Pancreas (tissue), 10 donors: ENCODE measurements at regions not wholly inside any gene's neighbourhood (a gene's known extent, or its start where the extent isn't known, plus 50 kb on each side); places are given as distances from the start of the nearest gene placed in this dataset.
A peak's percentile ranks its signal among the peaks of the same experiment; 100 is the strongest.
"Not testable (repeated sequence)": the region's sequence is repeated elsewhere in the genome, so short reads cannot be mapped to it uniquely, and the experiment has no call there.

Experiments
- ATAC-seq, 4 donors: fragments of 200-7000 bp; cut with Tn5 transposase; one replicate each; pipeline versions ENCODE4 v1.8.0 to v1.9.1; 2020; ENCODE audit warnings: mild to moderate bottlenecking in 4 of 4, moderate library complexity in 4 of 4
- DNase-seq, 6 donors: peaks; one replicate each; pipeline ENCODE4 v3.0.0-alpha.2; 2020
- FAIRE-seq: peaks from 2 replicates; lab custom pipeline; 2012; peaks lifted over from hg19 to GRCh38; lab: Jason Lieb, UNC
- H3K27ac ChIP-seq, 4 donors: fragments of 200-600 bp; sonication (generic); 1 replicate in 3 of 4; 2 replicates in 1 of 4; pipeline versions ENCODE4 v1.5.0 to v1.8.0; 2020
- H3K27me3 ChIP-seq, 4 donors: fragments of 200-600 bp; one replicate each; pipeline ENCODE4 v1.8.0; 2021
- H3K36me3 ChIP-seq, 3 donors: fragments of 200-600 bp; sonication (generic) in 1 of 3; one replicate each; pipeline versions ENCODE4 v1.5.0 to v1.8.0; 2020 to 2021
- H3K4me1 ChIP-seq, 3 donors: fragments of 200-600 bp; one replicate each; pipeline ENCODE4 v1.8.0; 2021
- H3K4me3 ChIP-seq, 4 donors: fragments of 200-600 bp; sonication (generic) in 2 of 4; one replicate each; pipeline versions ENCODE4 v1.5.0 to v1.8.0; 2020 to 2021
- H3K9me3 ChIP-seq, 4 donors: fragments of 200-600 bp; one replicate each; pipeline ENCODE4 v1.8.0; 2021
- WGBS, 2 donors: extraction: QIAGEN DNeasy Blood & Tissue Kit; methylation state at CpG; one replicate each; pipeline ENCODE4 v1.1.7; 2013; 5-methylcytosine and 5-hydroxymethylcytosine counted together
- intact Hi-C, 3 donors: fragments of 100-400 bp; cut with DNase I; formaldehyde crosslinking; loops; one replicate each; pipeline versions ENCODE4 v1.11.1 to v1.14.2; 2022
- TF ChIP-seq, protein P1 (sequence below), 4 donors: fragments of 200-600 bp; sonication (generic) in 3 of 4; IDR thresholded peaks; one replicate each; pipeline versions ENCODE4 v1.5.0 to v1.8.0; 2021; ENCODE audit warnings: antibody characterized with exemption in 4 of 4
- donor health status: healthy with polysubstance abuse.
- donor health status: DM: no; HTN: no; CAD: no; lungs with moderate emphysema.
- donor health status: DM: no; HTN: no; CAD: no.
- donor health status: control.
- donor health status: control.
- donor health status: Bipolar disorder and iron deficiency.
- donor health status: DM: yes; HTN: yes; CAD: no.
- donor health status: DM: no; HTN: no; CAD: no.
- donor health status: DM: no; HTN: no; CAD: no.
- donor health status: DM: yes; HTN: yes; CAD: no.

DNA sequence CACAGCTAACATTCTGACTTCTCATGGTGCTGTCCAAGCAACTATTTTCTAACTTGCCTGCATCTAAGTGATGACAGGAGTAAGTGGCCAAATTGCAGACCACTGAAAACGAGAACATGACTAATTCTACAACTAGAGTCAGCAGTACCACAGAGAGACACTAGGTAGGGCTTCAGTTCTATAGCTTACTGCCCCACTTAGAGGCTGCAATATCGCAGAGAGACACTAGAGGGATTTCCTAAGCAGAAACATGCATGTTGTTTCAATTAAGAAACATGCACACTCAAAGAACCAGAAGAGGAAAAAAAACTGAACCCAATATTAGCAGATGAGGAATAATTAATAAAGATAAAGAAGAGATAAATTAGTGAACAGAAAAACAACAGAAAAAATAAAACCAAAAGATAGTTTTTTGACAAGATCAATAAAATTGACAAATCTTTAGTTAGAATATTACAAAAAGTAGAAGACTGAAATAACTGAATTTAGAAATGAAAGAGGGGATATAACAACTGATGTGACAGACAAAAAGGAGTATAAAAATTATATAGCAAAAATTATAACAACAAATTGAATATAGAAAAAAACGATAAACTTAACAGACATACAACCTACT lies 100.8 kb downstream of the SPIN4 start:
- H3K27ac ChIP-seq: no peak overlapping the region
- no peak overlapping the region for H3K4me3 ChIP-seq
- H3K9me3 ChIP-seq: no peaks in the 10 kb centered on the region
- FAIRE-seq (no peak), ATAC-seq (peak; percentile 71 to 98 (median 96)), DNase-seq (peak in 3 of 6 donors; percentile 20 to 71 (median 34))
- no peaks in the 10 kb centered on the region for H3K4me1 ChIP-seq
- 28 to 32% methylated on average over 3 of the region's 3 CpGs for WGBS, 2 donors
- TF ChIP-seq, protein P1, sequence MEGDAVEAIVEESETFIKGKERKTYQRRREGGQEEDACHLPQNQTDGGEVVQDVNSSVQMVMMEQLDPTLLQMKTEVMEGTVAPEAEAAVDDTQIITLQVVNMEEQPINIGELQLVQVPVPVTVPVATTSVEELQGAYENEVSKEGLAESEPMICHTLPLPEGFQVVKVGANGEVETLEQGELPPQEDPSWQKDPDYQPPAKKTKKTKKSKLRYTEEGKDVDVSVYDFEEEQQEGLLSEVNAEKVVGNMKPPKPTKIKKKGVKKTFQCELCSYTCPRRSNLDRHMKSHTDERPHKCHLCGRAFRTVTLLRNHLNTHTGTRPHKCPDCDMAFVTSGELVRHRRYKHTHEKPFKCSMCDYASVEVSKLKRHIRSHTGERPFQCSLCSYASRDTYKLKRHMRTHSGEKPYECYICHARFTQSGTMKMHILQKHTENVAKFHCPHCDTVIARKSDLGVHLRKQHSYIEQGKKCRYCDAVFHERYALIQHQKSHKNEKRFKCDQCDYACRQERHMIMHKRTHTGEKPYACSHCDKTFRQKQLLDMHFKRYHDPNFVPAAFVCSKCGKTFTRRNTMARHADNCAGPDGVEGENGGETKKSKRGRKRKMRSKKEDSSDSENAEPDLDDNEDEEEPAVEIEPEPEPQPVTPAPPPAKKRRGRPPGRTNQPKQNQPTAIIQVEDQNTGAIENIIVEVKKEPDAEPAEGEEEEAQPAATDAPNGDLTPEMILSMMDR (IDR thresholded peaks at IDR 0.05): peak; percentile 71 to 99 (median 88)
- H3K27me3 ChIP-seq: peaks cover 0 to 11% (median 0%) of the 10 kb centered on the region in 4 donors
- intact Hi-C loops: no loop called here
- H3K36me3 ChIP-seq: no peaks in the 10 kb centered on the region

DNA sequence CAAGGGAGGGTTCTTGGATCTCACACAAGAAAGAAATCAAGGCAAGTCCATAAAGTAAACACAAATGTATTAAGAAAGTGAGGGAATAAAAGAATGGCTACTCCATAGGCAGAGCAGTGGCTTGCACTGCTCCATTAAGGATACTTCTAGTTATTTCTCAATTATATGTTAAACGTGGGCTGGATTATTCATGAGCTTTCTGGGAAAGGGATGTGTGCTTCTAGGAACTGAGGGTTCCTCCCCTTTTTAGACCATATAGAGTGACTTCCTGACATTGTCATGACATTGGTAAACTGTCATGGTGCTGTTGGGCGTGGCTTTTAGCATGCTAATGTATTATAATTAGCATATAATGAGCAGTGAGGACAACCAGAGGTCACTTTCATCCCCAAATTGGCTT lies 108.4 kb downstream of the SPIN4 start:
- WGBS, 2 donors: no CpG with 5 or more reads among the region's 2 CpGs
- H3K27ac ChIP-seq, DNase-seq, H3K4me1 ChIP-seq, H3K4me3 ChIP-seq, intact Hi-C loops, FAIRE-seq, H3K27me3 ChIP-seq, H3K9me3 ChIP-seq, ATAC-seq, H3K36me3 ChIP-seq: not testable (repeated sequence)

DNA sequence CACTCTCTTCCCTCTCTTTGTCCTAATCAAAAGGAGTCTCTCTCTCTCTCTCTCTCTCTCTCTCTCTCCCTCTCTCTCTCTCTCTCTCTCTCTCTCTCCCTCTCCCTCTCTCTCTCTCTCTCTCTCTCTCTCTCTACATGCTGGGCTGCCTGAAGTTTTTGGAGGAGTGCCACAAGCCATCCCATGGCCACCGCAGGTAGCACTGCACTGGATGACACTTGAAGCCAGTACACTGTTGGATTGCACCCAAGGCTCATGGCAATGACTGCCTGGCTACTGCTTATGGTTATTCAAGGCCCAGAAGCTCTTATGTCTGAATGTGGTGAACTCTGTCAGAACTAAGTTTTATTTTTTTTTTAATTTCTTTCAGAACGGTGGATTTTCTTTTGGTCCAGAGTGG lies 115.2 kb downstream of the SPIN4 start:
- H3K4me3 ChIP-seq, ATAC-seq, H3K4me1 ChIP-seq, H3K9me3 ChIP-seq, DNase-seq, H3K27ac ChIP-seq, H3K36me3 ChIP-seq, intact Hi-C loops, FAIRE-seq, H3K27me3 ChIP-seq: not testable (repeated sequence)
- WGBS, 2 donors: no CpG with 5 or more reads among the region's 2 CpGs

DNA sequence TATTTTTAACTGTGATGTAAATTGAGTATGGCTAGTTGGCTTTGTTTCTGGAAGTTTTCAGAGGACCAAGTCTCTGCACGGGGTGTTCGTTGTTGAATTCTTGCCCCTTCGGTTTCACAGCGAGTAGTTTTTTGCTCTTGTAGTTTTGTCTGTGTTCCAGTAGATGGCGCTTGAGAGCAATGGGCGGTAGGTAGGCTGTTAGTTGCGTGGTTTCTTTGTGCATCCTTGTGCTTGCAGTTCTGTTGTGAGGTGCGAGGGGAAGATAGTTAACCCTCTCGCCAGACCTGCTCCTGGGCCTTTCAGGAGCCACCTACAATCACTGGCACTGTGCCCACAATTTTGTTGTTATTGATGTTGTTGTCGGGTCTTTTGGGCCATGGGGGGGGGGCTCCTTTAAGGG lies 118.1 kb downstream of the SPIN4 start:
- H3K4me1 ChIP-seq, H3K9me3 ChIP-seq, H3K27ac ChIP-seq, intact Hi-C loops, FAIRE-seq, H3K36me3 ChIP-seq, DNase-seq, H3K4me3 ChIP-seq, H3K27me3 ChIP-seq, ATAC-seq: not testable (repeated sequence)
- no CpG with 5 or more reads among the region's 10 CpGs for WGBS, 2 donors

DNA sequence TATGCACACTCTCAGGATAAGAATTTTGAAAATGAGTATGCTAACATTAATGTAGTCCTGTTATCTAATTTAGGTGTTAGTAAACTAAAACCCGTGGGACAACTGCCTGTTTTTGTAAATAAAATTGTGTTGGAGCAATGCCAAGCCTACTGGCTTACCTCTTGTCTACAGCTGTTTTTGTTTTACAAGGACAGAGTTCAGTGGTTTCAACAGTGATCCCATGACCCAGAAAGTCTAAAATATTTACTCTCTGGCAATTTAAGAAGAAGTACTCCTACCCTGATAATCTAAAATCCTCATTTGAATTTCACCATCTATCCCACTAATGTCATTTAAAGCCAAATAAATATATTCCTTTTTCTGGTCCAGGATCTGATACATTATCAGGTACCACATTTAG lies 132.9 kb downstream of the SPIN4 start:
- H3K27ac ChIP-seq, H3K4me3 ChIP-seq, H3K27me3 ChIP-seq, H3K36me3 ChIP-seq, H3K4me1 ChIP-seq, intact Hi-C loops, DNase-seq, ATAC-seq, H3K9me3 ChIP-seq, FAIRE-seq: not testable (repeated sequence)
- WGBS, 2 donors: no CpG with 5 or more reads among the region's 1 CpG

DNA sequence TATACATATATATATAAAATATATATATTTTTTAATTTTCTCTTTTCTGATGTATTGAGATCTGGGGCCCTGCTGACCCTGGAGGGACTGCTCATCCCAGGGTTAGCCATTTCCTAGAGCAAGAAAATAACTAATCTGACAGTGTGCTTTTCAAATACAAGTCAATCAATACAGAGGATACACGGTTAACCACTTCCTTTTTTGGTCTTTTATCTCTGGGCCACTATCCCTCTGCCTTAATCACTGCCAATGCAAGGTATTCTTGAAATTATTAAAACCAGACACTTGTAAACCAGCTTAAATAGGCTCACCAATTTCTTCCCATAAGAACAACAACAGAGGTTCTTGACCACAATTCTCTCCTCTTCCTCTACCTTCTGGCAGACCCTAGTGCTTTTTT lies 133.6 kb downstream of the SPIN4 start:
- intact Hi-C loops, H3K9me3 ChIP-seq, ATAC-seq, H3K27ac ChIP-seq, H3K27me3 ChIP-seq, FAIRE-seq, H3K36me3 ChIP-seq, H3K4me3 ChIP-seq, DNase-seq, H3K4me1 ChIP-seq: not testable (repeated sequence)
- no CpG with 5 or more reads among the region's 1 CpG for WGBS, 2 donors

DNA sequence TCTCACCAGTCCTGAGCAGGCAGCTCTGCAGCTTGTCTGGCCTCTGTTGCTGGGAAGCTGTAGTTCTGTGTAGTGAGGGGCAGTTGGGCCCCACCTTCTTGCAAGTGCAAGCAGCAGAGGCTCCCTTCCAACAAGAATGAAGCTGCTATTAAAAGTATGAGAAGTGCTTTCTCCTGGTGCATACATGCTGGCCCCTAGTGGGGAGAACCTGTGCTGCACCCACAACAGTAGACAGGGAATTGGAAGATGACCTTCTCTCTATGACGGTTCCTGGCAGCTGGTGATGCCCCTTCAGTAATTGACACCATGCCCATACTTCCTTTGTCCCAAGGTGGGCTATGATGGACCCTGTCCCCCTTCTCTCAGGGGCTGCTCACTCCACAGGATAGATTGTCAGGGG lies 141.5 kb downstream of the SPIN4 start:
- H3K27ac ChIP-seq, intact Hi-C loops, H3K4me1 ChIP-seq, H3K27me3 ChIP-seq, FAIRE-seq, H3K9me3 ChIP-seq, DNase-seq, H3K4me3 ChIP-seq, H3K36me3 ChIP-seq: not testable (repeated sequence)
- peak in 3 of 4 donors; percentile 48 to 69 (median 56) for ATAC-seq
- no CpG with 5 or more reads among the region's 1 CpG for WGBS, 2 donors

DNA sequence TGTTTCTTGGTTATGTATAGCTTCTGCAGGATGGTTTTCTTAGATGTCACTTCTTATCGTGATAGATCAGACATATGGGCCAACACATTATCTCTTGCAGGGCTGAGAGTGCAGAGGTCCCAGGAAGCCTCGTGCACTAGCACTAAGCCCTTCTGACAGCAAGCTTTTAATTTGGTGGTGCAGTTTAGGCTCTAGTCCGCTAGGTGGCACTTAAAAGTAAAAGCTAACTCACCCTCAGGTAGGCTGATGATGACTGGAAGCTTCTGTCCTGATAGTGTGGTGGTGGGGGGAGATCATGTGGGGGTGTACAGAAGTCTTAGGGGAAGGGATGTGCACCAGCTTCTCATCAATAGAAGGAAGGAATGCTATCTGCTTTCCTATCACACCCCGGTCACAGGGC lies 142.0 kb downstream of the SPIN4 start:
- peak in 3 of 4 donors; percentile 30 to 65 (median 51) for ATAC-seq
- H3K27me3 ChIP-seq, H3K4me3 ChIP-seq, H3K9me3 ChIP-seq, intact Hi-C loops, DNase-seq, H3K4me1 ChIP-seq, H3K36me3 ChIP-seq, H3K27ac ChIP-seq, FAIRE-seq: not testable (repeated sequence)
- WGBS, 2 donors: no CpG with 5 or more reads among the region's 4 CpGs

DNA sequence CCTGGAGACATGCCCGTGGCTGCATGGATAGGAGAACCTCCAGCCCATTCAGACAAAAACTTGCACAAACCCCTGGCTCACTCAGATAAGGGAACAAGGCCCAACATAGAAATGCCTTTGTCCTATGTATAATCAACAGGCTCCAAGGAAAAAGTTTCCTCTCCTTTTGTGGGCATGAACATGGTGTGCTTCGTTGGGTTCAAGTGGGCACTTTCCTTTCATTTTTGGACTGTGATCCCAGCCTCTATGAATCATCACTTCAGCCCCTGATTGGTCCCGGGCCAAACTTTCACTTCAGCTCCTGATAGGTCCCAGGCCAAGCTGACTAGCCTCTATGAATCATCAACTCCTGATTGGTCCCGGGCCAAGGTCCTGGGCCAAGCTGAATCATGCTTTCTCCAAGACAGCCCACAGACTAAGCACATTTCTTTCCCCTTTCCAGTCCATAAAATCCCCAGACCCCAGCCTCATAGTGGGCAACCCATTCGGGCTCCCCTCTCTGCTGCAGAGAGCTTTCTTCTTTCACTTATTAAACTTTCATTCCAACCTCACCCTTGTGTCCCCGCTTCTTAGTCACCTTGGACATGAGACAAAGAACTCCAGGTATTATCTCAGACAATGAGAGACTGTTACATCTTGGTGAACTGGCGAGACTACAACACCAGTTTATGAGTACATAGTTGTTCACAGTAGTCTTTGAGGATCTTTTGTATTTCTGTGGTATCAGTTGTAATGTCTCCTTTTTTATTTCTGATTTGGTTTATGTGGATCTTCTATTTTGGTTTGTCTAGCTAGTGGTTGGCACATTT lies 146.7 kb downstream of the SPIN4 start:
- H3K4me1 ChIP-seq, H3K9me3 ChIP-seq, intact Hi-C loops, H3K36me3 ChIP-seq, DNase-seq, H3K27ac ChIP-seq, H3K27me3 ChIP-seq, H3K4me3 ChIP-seq: not testable (repeated sequence)
- WGBS, 2 donors: no CpG with 5 or more reads among the region's 7 CpGs
- peak; percentile 91 to 96 (median 94) for ATAC-seq
- peak; percentile 95 for FAIRE-seq

DNA sequence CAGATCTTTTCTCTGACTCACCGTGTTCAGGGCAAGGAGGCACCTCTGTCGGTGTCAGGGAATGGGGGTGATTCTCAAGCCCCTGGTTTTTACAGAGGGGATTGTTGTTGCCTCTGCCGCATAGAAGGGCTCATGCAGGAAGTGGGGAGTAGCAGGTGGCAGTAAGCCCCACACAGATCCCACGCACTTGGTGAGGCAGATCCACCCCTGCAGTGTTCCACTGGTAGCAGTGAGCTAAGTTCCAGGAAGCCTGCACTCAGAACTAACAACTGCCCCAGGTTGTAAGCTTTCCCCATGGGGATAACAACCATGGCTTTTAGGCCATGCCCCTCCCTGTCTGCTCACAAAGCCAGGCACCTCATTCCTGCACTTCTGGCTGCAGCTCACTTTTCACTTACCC lies 149.1 kb downstream of the SPIN4 start:
- H3K27ac ChIP-seq, FAIRE-seq, ATAC-seq, DNase-seq, H3K4me3 ChIP-seq, H3K27me3 ChIP-seq, intact Hi-C loops, H3K9me3 ChIP-seq, H3K4me1 ChIP-seq, H3K36me3 ChIP-seq: not testable (repeated sequence)
- WGBS, 2 donors: no CpG with 5 or more reads among the region's 4 CpGs

DNA sequence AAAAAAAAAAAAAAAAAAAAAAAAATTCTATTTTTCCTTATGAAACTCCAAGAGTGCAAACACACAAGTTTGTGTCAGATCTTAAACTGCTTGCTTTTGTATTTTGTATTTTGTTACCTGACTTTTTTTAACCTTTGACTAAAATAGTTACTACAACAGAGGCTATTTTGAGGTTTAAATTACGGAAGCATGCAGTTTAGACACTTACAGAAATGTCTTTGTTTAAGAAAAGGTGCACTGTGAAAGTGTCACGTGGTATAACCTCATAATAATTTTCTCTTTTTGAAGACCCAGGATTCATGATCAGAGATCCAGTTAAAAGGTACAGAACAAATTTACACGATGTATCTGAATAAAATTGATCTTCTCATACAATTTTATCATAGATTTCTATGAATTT lies 152.4 kb downstream of the SPIN4 start:
- intact Hi-C loops: not testable (repeated sequence)

More for the DNA sequence above, 152.4 kb downstream of the SPIN4 start:
- not testable (repeated sequence) for H3K9me3 ChIP-seq, DNase-seq, H3K27ac ChIP-seq, H3K4me3 ChIP-seq, ATAC-seq, H3K36me3 ChIP-seq, H3K4me1 ChIP-seq, H3K27me3 ChIP-seq
- WGBS, 2 donors: no CpG with 5 or more reads among the region's 3 CpGs
- FAIRE-seq: peak; percentile 29
